ENCODE measurements at regions not wholly inside any gene's neighbourhood (a gene's known extent, or its start where the extent isn't known, plus 50 kb on each side); places are given as distances from the start of the nearest gene placed in this dataset.
A peak's percentile ranks its signal among the peaks of the same experiment; 100 is the strongest.

GRCh38 chr16:6643080-6643686 lies 689.5 kb upstream of the RBFOX1 start:
- DNase-seq = peak; percentile 68

GRCh38 chr16:6642271-6642670 lies 690.4 kb upstream of the RBFOX1 start:
- DNase-seq = no peak

- DNase-seq = no peak
These were observed 691.6 kb upstream of the RBFOX1 start for GRCh38 chr16:6641091-6641490.

- DNase-seq = no peak
These were observed 696.2 kb upstream of the RBFOX1 start for GRCh38 chr16:6636457-6636856.

GRCh38 chr16:6634151-6634550 lies 698.5 kb upstream of the RBFOX1 start:
- DNase-seq = no peak

- DNase-seq = no peak
These were observed 699.2 kb upstream of the RBFOX1 start for GRCh38 chr16:6633456-6633855.

- no peak for DNase-seq
These were observed 703.5 kb upstream of the RBFOX1 start for GRCh38 chr16:6629110-6629509.

- DNase-seq = no peak
These were observed 707.0 kb upstream of the RBFOX1 start for GRCh38 chr16:6625606-6626005.

- DNase-seq = no peak
These were observed 713.8 kb upstream of the RBFOX1 start for GRCh38 chr16:6618874-6619273.

GRCh38 chr16:6616746-6617145 lies 715.9 kb upstream of the RBFOX1 start:
- no peak for DNase-seq

- no peak for DNase-seq
These were observed 717.0 kb upstream of the RBFOX1 start for GRCh38 chr16:6615636-6616035.

GRCh38 chr16:6611535-6611934 lies 721.1 kb upstream of the RBFOX1 start:
- no peak for DNase-seq

- DNase-seq = no peak
These were observed 727.2 kb upstream of the RBFOX1 start for GRCh38 chr16:6605490-6605889.

GRCh38 chr16:6603780-6604325 lies 728.8 kb upstream of the RBFOX1 start:
- no peak for DNase-seq

GRCh38 chr16:6602405-6602804 lies 730.2 kb upstream of the RBFOX1 start:
- no peak for DNase-seq

- no peak for DNase-seq
These were observed 732.5 kb upstream of the RBFOX1 start for GRCh38 chr16:6600167-6600566.

- DNase-seq = no peak
These were observed 738.8 kb upstream of the RBFOX1 start for GRCh38 chr16:6593799-6594198.

- no peak for DNase-seq
These were observed 756.0 kb upstream of the RBFOX1 start for GRCh38 chr16:6576606-6577005.

- DNase-seq = no peak
These were observed 756.5 kb upstream of the RBFOX1 start for GRCh38 chr16:6576113-6576512.

GRCh38 chr16:6574146-6574545 lies 758.5 kb upstream of the RBFOX1 start:
- no peak for DNase-seq

- no peak for DNase-seq
These were observed 759.1 kb upstream of the RBFOX1 start for GRCh38 chr16:6573577-6573976.

- no peak for DNase-seq
These were observed 761.6 kb upstream of the RBFOX1 start for GRCh38 chr16:6571044-6571443.

- DNase-seq = no peak
These were observed 762.1 kb upstream of the RBFOX1 start for GRCh38 chr16:6570530-6570929.

- DNase-seq = no peak
These were observed 769.7 kb upstream of the RBFOX1 start for GRCh38 chr16:6562986-6563385.

Data from activated effector memory CD4-positive, alpha-beta T cell treated with anti-CD3 and anti-CD28 coated beads, Interleukin-2, amount 50 U/mL, for 16 hours (primary cell).